ENCODE measurements at regions not wholly inside any gene's neighbourhood (a gene's known extent, or its start where the extent isn't known, plus 50 kb on each side); places are given as distances from the start of the nearest gene placed in this dataset.

- TF ChIP-seq CBX5 (IDR thresholded peaks at IDR 0.05; ENCODE audit: low read depth, low read length) (no peak), KDM5A (IDR thresholded peaks at IDR 0.05; ENCODE audit: low read length) (no peak), MAX (IDR thresholded peaks at IDR 0.05) (peak; percentile 27; the same call in 1 of the 2 replicates), TEAD4 (IDR thresholded peaks at IDR 0.05; ENCODE audit: low read depth, low read length) (no peak), YY1 (IDR thresholded peaks at IDR 0.05; ENCODE audit: low read depth, low read length) (no peak), CBX8 (IDR thresholded peaks at IDR 0.05; ENCODE audit: borderline replicate concordance, low read depth, low read length) (no peak), EZH2 (IDR thresholded peaks at IDR 0.05; ENCODE audit: low read depth, low read length, severe bottlenecking) (peak; percentile 7), SRF (IDR thresholded peaks at IDR 0.05; ENCODE audit: low read depth, low read length) (no peak), NANOG (IDR thresholded peaks at IDR 0.05; ENCODE audit: insufficient read depth, low read depth, low read length, poor library complexity, severe bottlenecking) (no peak), KDM1A (IDR thresholded peaks at IDR 0.05; ENCODE audit: borderline replicate concordance, low read length) (no peak), SAP30 (IDR thresholded peaks at IDR 0.05; ENCODE audit: insufficient read depth, insufficient replicate concordance, low read length) (no peak), SIX5 (IDR thresholded peaks at IDR 0.05; ENCODE audit: low read depth, low read length) (no peak), MAFK (IDR thresholded peaks at IDR 0.05; ENCODE audit: low read depth, low read length) (no peak), CTCF (IDR thresholded peaks at IDR 0.05; ENCODE audit: control extremely low read depth in 1 of 3, insufficient read depth in 1 of 3, low read depth in 1 of 3, low read length in 3 of 3) (peak in 2 of 3 experiments; percentile 64 to 65; a peak in 3 of 4 replicates), RAD21 (IDR thresholded peaks at IDR 0.05 in 1 of 2, conservative IDR thresholded peaks at IDR 0.05 in 1 of 2; ENCODE audit: low read depth in 2 of 2, low read length in 2 of 2) (peak; percentile 93 to 95), BCL11A (IDR thresholded peaks at IDR 0.05; ENCODE audit: low read depth in 2 of 2, low read length in 2 of 2) (no peak), POLR2AphosphoS5 (IDR thresholded peaks at IDR 0.05; ENCODE audit: low read depth, low read length) (no peak), EGR1 (IDR thresholded peaks at IDR 0.05; ENCODE audit: borderline replicate concordance, low read depth, low read length) (no peak), CREB1 (IDR thresholded peaks at IDR 0.05) (no peak), GTF2F1 (IDR thresholded peaks at IDR 0.05; ENCODE audit: borderline replicate concordance, low read depth, low read length) (no peak), TAF7 (optimal IDR thresholded peaks at IDR 0.05; ENCODE audit: borderline replicate concordance, low read depth, low read length) (no peak), NRF1 (IDR thresholded peaks at IDR 0.05; ENCODE audit: low read depth, low read length) (no peak)
Observed at GRCh38 chr12:62192180-62192902, 67.9 kb upstream of the USP15 start (continued).
